ENCODE measurements at regions not wholly inside any gene's neighbourhood (a gene's known extent, or its start where the extent isn't known, plus 50 kb on each side); places are given as distances from the start of the nearest gene placed in this dataset.

- TF ChIP-seq POLR2A (IDR thresholded peaks at IDR 0.05) (no peak), EP300 (IDR thresholded peaks at IDR 0.05) (no peak), POLR2AphosphoS5 (IDR thresholded peaks at IDR 0.05) (no peak), CTCF (IDR thresholded peaks at IDR 0.05) (no peak)
- Histone ChIP-seq H3K27ac (no peak overlapping the region), H3K9me3 (no peaks in the 10 kb centered on the region), H3K27me3 (no peaks in the 10 kb centered on the region), H3K4me1 (peaks cover 5 to 12% (median 9%) of the 10 kb centered on the region in 4 donors), H3K36me3 (no peaks in the 10 kb centered on the region), H3K4me3 (no peak overlapping the region)
- ATAC-seq (ENCODE audit: low FRiP score in 2 of 2) (no peak), DNase-seq (peak in 1 of 2 donors; percentile 49)
- WGBS, 2 donors = 69 to 76% methylated on average over 7 of the region's 7 CpGs
Observed at GRCh38 chr1:228979325-228979699, 244.0 kb downstream of the RHOU start.

- H3K4me1 ChIP-seq = peaks cover 5 to 12% (median 9%) of the 10 kb centered on the region in 4 donors
- H3K4me3 ChIP-seq = no peak overlapping the region
- no peak overlapping the region for H3K27ac ChIP-seq
- H3K36me3 ChIP-seq = no peaks in the 10 kb centered on the region
- no peaks in the 10 kb centered on the region for H3K9me3 ChIP-seq
- DNase-seq (no peak), ATAC-seq (ENCODE audit: low FRiP score in 2 of 2) (no peak)
- no peak for TF ChIP-seq POLR2AphosphoS5 (IDR thresholded peaks at IDR 0.05)
- no peak for TF ChIP-seq POLR2A (IDR thresholded peaks at IDR 0.05)
- no peak for TF ChIP-seq CTCF (IDR thresholded peaks at IDR 0.05)
- TF ChIP-seq EP300 (IDR thresholded peaks at IDR 0.05) = no peak
- WGBS, 2 donors = 95% methylated on average over 6 of the region's 6 CpGs
- H3K27me3 ChIP-seq = no peaks in the 10 kb centered on the region
Observed at GRCh38 chr1:228979774-228980173, 244.5 kb downstream of the RHOU start.

- WGBS, 2 donors = 89 to 90% methylated on average over 9 of the region's 9 CpGs
- DNase-seq (no peak), ATAC-seq (ENCODE audit: low FRiP score in 2 of 2) (no peak)
Observed at GRCh38 chr1:228980232-228980937, 245.1 kb downstream of the RHOU start.

GRCh38 chr1:228982637-228983036 is 247.4 kb downstream of the RHOU start:
- Histone ChIP-seq H3K36me3 (no peaks in the 10 kb centered on the region), H3K4me1 (peaks cover 12 to 19% (median 15%) of the 10 kb centered on the region in 4 donors), H3K9me3 (no peaks in the 10 kb centered on the region), H3K27ac (no peak overlapping the region), H3K4me3 (no peak overlapping the region), H3K27me3 (no peaks in the 10 kb centered on the region)
- ATAC-seq (ENCODE audit: low FRiP score in 2 of 2) (no peak), DNase-seq (no peak)
- TF ChIP-seq POLR2AphosphoS5 (IDR thresholded peaks at IDR 0.05) = no peak
- no peak for TF ChIP-seq EP300 (IDR thresholded peaks at IDR 0.05)
- no peak for TF ChIP-seq CTCF (IDR thresholded peaks at IDR 0.05)
- TF ChIP-seq POLR2A (IDR thresholded peaks at IDR 0.05) = no peak
- 78 to 83% methylated on average over 5 of the region's 5 CpGs for WGBS, 2 donors

More at GRCh38 chr1:228980232-228980937, 245.1 kb downstream of the RHOU start:
- no peak overlapping the region for H3K4me3 ChIP-seq
- no peak for TF ChIP-seq POLR2AphosphoS5 (IDR thresholded peaks at IDR 0.05)
- TF ChIP-seq CTCF (IDR thresholded peaks at IDR 0.05) = no peak
- TF ChIP-seq EP300 (IDR thresholded peaks at IDR 0.05) = no peak
- TF ChIP-seq POLR2A (IDR thresholded peaks at IDR 0.05) = no peak
- H3K27ac ChIP-seq = no peak overlapping the region
- no peaks in the 10 kb centered on the region for H3K27me3 ChIP-seq
- H3K4me1 ChIP-seq = peaks cover 5 to 12% (median 9%) of the 10 kb centered on the region in 4 donors
- no peaks in the 10 kb centered on the region for H3K9me3 ChIP-seq
- H3K36me3 ChIP-seq = no peaks in the 10 kb centered on the region

GRCh38 chr1:228983231-228983660 is 248.0 kb downstream of the RHOU start:
- Histone ChIP-seq H3K27ac (peak overlapping the region in 1 of 4 donors; percentile 64), H3K27me3 (no peaks in the 10 kb centered on the region), H3K9me3 (no peaks in the 10 kb centered on the region), H3K36me3 (no peaks in the 10 kb centered on the region), H3K4me3 (no peak overlapping the region), H3K4me1 (peaks cover 11 to 18% (median 15%) of the 10 kb centered on the region in 4 donors)
- ATAC-seq (ENCODE audit: low FRiP score in 2 of 2) (no peak), DNase-seq (no peak)
- WGBS, 2 donors = 55 to 87% methylated on average over 1 to 6 of the region's 6 CpGs
- TF ChIP-seq POLR2A (IDR thresholded peaks at IDR 0.05) = no peak
- no peak for TF ChIP-seq CTCF (IDR thresholded peaks at IDR 0.05)
- no peak for TF ChIP-seq EP300 (IDR thresholded peaks at IDR 0.05)
- TF ChIP-seq POLR2AphosphoS5 (IDR thresholded peaks at IDR 0.05) = no peak

Measured in upper lobe of left lung (tissue), 6 donors.